ENCODE measurements at regions not wholly inside any gene's neighbourhood (a gene's known extent, or its start where the extent isn't known, plus 50 kb on each side); places are given as distances from the start of the nearest gene placed in this dataset.

DNA sequence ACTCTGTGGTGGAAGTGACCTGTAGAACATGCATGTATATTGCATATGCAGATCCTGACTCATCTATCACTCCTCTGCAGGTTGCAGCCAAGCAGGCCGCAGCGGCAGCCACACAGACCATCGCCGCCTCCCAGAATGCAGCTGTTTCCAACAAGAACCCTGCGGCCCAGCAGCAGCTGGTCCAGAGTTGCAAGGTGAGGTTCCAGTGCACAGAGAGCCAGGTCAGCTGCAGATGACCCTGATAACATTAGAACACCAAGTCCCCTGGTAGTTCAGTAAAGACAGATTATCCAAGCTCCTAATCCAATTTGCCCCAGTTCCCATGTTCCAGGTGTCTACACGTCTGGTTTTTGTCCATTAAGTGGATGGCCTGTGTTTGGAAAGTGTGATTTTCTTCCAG is 325.1 kb upstream of the TPM1 start:
- H3K4me3 Mint-ChIP-seq: no peak overlapping the region
- Histone ChIP-seq H3K36me3 (replicated peaks in 1 of 2; ENCODE audit: control extremely low read depth in 1 of 2, control insufficient read depth in 1 of 2, extremely low read depth in 1 of 2, insufficient read depth in 2 of 2, low read length in 1 of 2) (no peaks in the 10 kb centered on the region), H3K79me2 (ENCODE audit: control insufficient read depth, insufficient read depth, low read length) (no peaks in the 10 kb centered on the region), H3K9me3 (ENCODE audit: control extremely low read depth in 1 of 3, control insufficient read depth in 2 of 3, insufficient read depth in 1 of 3, low read length in 2 of 3) (no peaks in the 10 kb centered on the region), H3K27me3 (replicated peaks in 1 of 4; ENCODE audit: control extremely low read depth in 1 of 4, control insufficient read depth in 3 of 4, insufficient read depth in 4 of 4, low read length in 3 of 4) (no peaks in the 10 kb centered on the region), H3K4me3 (ENCODE audit: control extremely low read depth in 1 of 5, extremely low read depth in 1 of 5, insufficient read depth in 1 of 5, low read depth in 2 of 5, low read length in 4 of 5) (no peak overlapping the region), H2AFZ (ENCODE audit: insufficient read depth, low read depth, low read length, poor library complexity, severe bottlenecking) (no peak overlapping the region), H4K20me1 (ENCODE audit: control insufficient read depth, insufficient read depth, low read length, poor library complexity, severe bottlenecking) (no peaks in the 10 kb centered on the region), H3K4me2 (replicated peaks; ENCODE audit: low read depth, low read length, poor library complexity, severe bottlenecking) (no peak overlapping the region), H3K4me1 (ENCODE audit: control insufficient read depth in 2 of 2, insufficient read depth in 2 of 2, low read length in 2 of 2) (no peaks in the 10 kb centered on the region), H3K27ac (ENCODE audit: low read length in 2 of 2) (no peak overlapping the region), H3K9ac (ENCODE audit: low read length) (no peak overlapping the region)
- ChIA-PET CTCF (no interaction called here), POLR2A (no interaction called here)
- WGBS (ENCODE audit: insufficient coverage): 100% methylated on average over 6 of the region's 6 CpGs
- no peaks in the 10 kb centered on the region for H3K27me3 Mint-ChIP-seq
- no peak for DNase-seq
- no peak for ATAC-seq (ENCODE audit: low read depth)
- no peak overlapping the region for H3K27ac Mint-ChIP-seq
- no peaks in the 10 kb centered on the region for H3K4me1 Mint-ChIP-seq
- no peaks in the 10 kb centered on the region for H3K9me3 Mint-ChIP-seq (ENCODE audit: insufficient read depth)
- intact Hi-C loops (cut with micrococcal nuclease): no loop called here
- no peak for TF ChIP-seq EZH2 (IDR thresholded peaks at IDR 0.05; ENCODE audit: borderline replicate concordance, insufficient read depth, low read depth, low read length, poor library complexity, severe bottlenecking)
- TF ChIP-seq, protein P1, sequence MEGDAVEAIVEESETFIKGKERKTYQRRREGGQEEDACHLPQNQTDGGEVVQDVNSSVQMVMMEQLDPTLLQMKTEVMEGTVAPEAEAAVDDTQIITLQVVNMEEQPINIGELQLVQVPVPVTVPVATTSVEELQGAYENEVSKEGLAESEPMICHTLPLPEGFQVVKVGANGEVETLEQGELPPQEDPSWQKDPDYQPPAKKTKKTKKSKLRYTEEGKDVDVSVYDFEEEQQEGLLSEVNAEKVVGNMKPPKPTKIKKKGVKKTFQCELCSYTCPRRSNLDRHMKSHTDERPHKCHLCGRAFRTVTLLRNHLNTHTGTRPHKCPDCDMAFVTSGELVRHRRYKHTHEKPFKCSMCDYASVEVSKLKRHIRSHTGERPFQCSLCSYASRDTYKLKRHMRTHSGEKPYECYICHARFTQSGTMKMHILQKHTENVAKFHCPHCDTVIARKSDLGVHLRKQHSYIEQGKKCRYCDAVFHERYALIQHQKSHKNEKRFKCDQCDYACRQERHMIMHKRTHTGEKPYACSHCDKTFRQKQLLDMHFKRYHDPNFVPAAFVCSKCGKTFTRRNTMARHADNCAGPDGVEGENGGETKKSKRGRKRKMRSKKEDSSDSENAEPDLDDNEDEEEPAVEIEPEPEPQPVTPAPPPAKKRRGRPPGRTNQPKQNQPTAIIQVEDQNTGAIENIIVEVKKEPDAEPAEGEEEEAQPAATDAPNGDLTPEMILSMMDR (IDR thresholded peaks at IDR 0.05): no peak

DNA sequence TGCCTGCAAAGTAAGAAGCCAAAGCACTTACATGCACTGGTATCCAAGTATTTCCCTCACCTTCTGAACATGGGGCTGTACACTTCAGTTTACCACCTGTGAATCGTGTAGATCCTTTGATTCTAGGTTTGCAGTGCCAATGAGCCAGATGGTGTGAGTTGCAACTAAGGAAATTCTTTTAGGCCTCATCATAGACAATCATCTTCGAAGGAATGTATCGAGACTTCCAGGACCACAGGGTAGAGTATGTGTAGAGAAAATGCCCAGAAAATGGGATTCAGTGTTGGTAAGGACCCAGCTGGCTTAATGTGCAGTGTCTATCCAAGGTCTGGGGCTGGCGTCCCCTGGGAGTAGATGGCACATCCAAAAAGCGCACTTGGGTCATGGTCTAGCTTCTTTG is 323.2 kb upstream of the TPM1 start:
- intact Hi-C loops (cut with micrococcal nuclease): no loop called here
- ATAC-seq (ENCODE audit: low read depth): no peak

More for the DNA sequence above, 323.2 kb upstream of the TPM1 start:
- Histone ChIP-seq H3K4me1 (ENCODE audit: control insufficient read depth in 2 of 2, insufficient read depth in 2 of 2, low read length in 2 of 2) (no peaks in the 10 kb centered on the region), H4K20me1 (ENCODE audit: control insufficient read depth, insufficient read depth, low read length, poor library complexity, severe bottlenecking) (no peaks in the 10 kb centered on the region), H2AFZ (ENCODE audit: insufficient read depth, low read depth, low read length, poor library complexity, severe bottlenecking) (no peak overlapping the region), H3K27ac (ENCODE audit: low read length in 2 of 2) (no peak overlapping the region), H3K36me3 (replicated peaks in 1 of 2; ENCODE audit: control extremely low read depth in 1 of 2, control insufficient read depth in 1 of 2, extremely low read depth in 1 of 2, insufficient read depth in 2 of 2, low read length in 1 of 2) (no peaks in the 10 kb centered on the region), H3K9me3 (ENCODE audit: control extremely low read depth in 1 of 3, control insufficient read depth in 2 of 3, insufficient read depth in 1 of 3, low read length in 2 of 3) (no peaks in the 10 kb centered on the region), H3K79me2 (ENCODE audit: control insufficient read depth, insufficient read depth, low read length) (no peaks in the 10 kb centered on the region), H3K4me3 (ENCODE audit: control extremely low read depth in 1 of 5, extremely low read depth in 1 of 5, insufficient read depth in 1 of 5, low read depth in 2 of 5, low read length in 4 of 5) (no peak overlapping the region), H3K27me3 (replicated peaks in 1 of 4; ENCODE audit: control extremely low read depth in 1 of 4, control insufficient read depth in 3 of 4, insufficient read depth in 4 of 4, low read length in 3 of 4) (no peaks in the 10 kb centered on the region), H3K4me2 (replicated peaks; ENCODE audit: low read depth, low read length, poor library complexity, severe bottlenecking) (no peak overlapping the region), H3K9ac (ENCODE audit: low read length) (no peak overlapping the region)
- DNase-seq: no peak
- POLR2A ChIA-PET: no interaction called here
- H3K4me3 Mint-ChIP-seq: no peak overlapping the region
- TF ChIP-seq, protein P1 (IDR thresholded peaks at IDR 0.05): no peak
- no peak for TF ChIP-seq EZH2 (IDR thresholded peaks at IDR 0.05; ENCODE audit: borderline replicate concordance, insufficient read depth, low read depth, low read length, poor library complexity, severe bottlenecking)
- no peak overlapping the region for H3K27ac Mint-ChIP-seq
- H3K4me1 Mint-ChIP-seq: no peaks in the 10 kb centered on the region
- CTCF ChIA-PET: no interaction called here
- no peaks in the 10 kb centered on the region for H3K9me3 Mint-ChIP-seq (ENCODE audit: insufficient read depth)
- H3K27me3 Mint-ChIP-seq: no peaks in the 10 kb centered on the region
- WGBS (ENCODE audit: insufficient coverage): 85% methylated on average over 4 of the region's 5 CpGs

Measured in B cell (primary cell).